GM23338 (cell line): ENCODE measurements at regions not wholly inside any gene's neighbourhood (a gene's known extent, or its start where the extent isn't known, plus 50 kb on each side); places are given as distances from the start of the nearest gene placed in this dataset.

Source experiments
- ATAC-seq: fragments of 200-7000 bp; cut with Tn5 transposase; 3 replicates; pipeline ENCODE4 v1.9.1; 2020
- DNase-seq: peaks from one replicate; pipeline ENCODE4 v3.0.0-alpha.2; 2015; ENCODE audit warnings: low spot score
- H2AFZ ChIP-seq: fragments of 200-600 bp; sonication (generic); 2 replicates; pipeline ENCODE4 v1.8.0; 2016; ENCODE audit warnings: antibody characterized with exemption, mild to moderate bottlenecking, moderate library complexity
- H3F3A ChIP-seq: fragments of 200-600 bp; sonication (generic); replicated peaks from 2 replicates; pipeline ENCODE4 v1.8.0; 2017; ENCODE audit warnings: antibody characterized with exemption, mixed run types, low read depth
- H3K27ac ChIP-seq: fragments of 200-600 bp; sonication (generic); 2 replicates; pipeline ENCODE4 v1.6.1; 2016; ENCODE audit warnings: low read depth
- H3K27me3 ChIP-seq: fragments of 200-600 bp; sonication (generic); 2 replicates; pipeline ENCODE4 v1.8.0; 2016; ENCODE audit warnings: mild to moderate bottlenecking, mixed run types, moderate library complexity; ENCODE audit not compliant: insufficient read depth
- H3K36me3 ChIP-seq: fragments of 200-600 bp; sonication (generic); 2 replicates; pipeline ENCODE4 v1.8.0; 2016; ENCODE audit warnings: mild to moderate bottlenecking; ENCODE audit not compliant: insufficient read depth
- H3K4me1 ChIP-seq: fragments of 200-600 bp; sonication (generic); 2 replicates; pipeline ENCODE4 v1.8.0; 2016; ENCODE audit warnings: mild to moderate bottlenecking, moderate library complexity; ENCODE audit not compliant: insufficient read depth
- H3K4me2 ChIP-seq: fragments of 200-600 bp; sonication (generic); 2 replicates; pipeline ENCODE4 v1.7.1; 2017; ENCODE audit warnings: mixed run types
- H3K4me3 ChIP-seq: fragments of 200-600 bp; sonication (generic); 2 replicates; pipeline ENCODE4 v1.6.1; 2016; ENCODE audit warnings: mixed run types
- H3K79me2 ChIP-seq: fragments of 200-600 bp; sonication (generic); replicated peaks from 2 replicates; pipeline ENCODE4 v1.8.0; 2017; ENCODE audit warnings: mild to moderate bottlenecking; ENCODE audit not compliant: insufficient read depth
- H3K9me2 ChIP-seq: fragments of 200-600 bp; sonication (generic); 2 replicates; pipeline ENCODE4 v1.8.0; 2017; ENCODE audit not compliant: insufficient read depth
- H4K20me1 ChIP-seq: fragments of 200-600 bp; sonication (generic); replicated peaks from 2 replicates; pipeline ENCODE4 v1.8.0; 2017; ENCODE audit warnings: mild to moderate bottlenecking; ENCODE audit not compliant: insufficient read depth
- H3K27ac Mint-ChIP-seq: 2 replicates; pipeline ENCODE4 v1.8.0; 2020; ENCODE audit warnings: inconsistent platforms, mild to moderate bottlenecking, moderate library complexity, mixed read lengths
- H3K27me3 Mint-ChIP-seq: 3 replicates; pipeline ENCODE4 v1.8.0; 2022; ENCODE audit warnings: low read depth, mild to moderate bottlenecking, moderate library complexity, mixed read lengths, inconsistent platforms; ENCODE audit not compliant: insufficient read depth, poor library complexity
- H3K36me3 Mint-ChIP-seq: 3 replicates; pipeline ENCODE4 v1.8.0; 2021; ENCODE audit warnings: low read depth, mild to moderate bottlenecking, inconsistent platforms, moderate library complexity, mixed read lengths
- H3K4me1 Mint-ChIP-seq: 3 replicates; pipeline ENCODE4 v1.8.0; 2020; ENCODE audit warnings: mild to moderate bottlenecking, inconsistent platforms, mixed read lengths
- H3K4me3 Mint-ChIP-seq: 3 replicates; pipeline ENCODE4 v1.8.0; 2021; ENCODE audit warnings: moderate library complexity, mild to moderate bottlenecking, inconsistent platforms, mixed read lengths
- H3K9me3 Mint-ChIP-seq: 3 replicates; pipeline ENCODE4 v1.8.0; 2020; ENCODE audit warnings: moderate library complexity, mild to moderate bottlenecking, inconsistent platforms, mixed read lengths
- EZH2 ChIP-seq: fragments of 200-600 bp; sonication (generic); IDR thresholded peaks from one replicate; pipeline ENCODE4 v1.8.0; 2017; ENCODE audit warnings: antibody characterized with exemption, mild to moderate bottlenecking, low read depth; ENCODE audit not compliant: unreplicated experiment
- NANOG ChIP-seq: IDR thresholded peaks from 2 replicates; pipeline ENCODE4 v1.6.1; 2016; ENCODE audit warnings: antibody characterized with exemption, borderline replicate concordance
- TF ChIP-seq, protein P1 (sequence below): fragments of 250-450 bp; sonication (Bioruptor Pico); IDR thresholded peaks from 2 replicates; pipeline ENCODE4 v1.5.0; 2020; ENCODE audit warnings: mild to moderate bottlenecking, moderate library complexity
- TF ChIP-seq, protein P2 (sequence below), 2 experiments: fragments of 200-600 bp in 1 of 2; sonication (generic) in 1 of 2; conservative IDR thresholded peaks; 2 replicates each; pipeline versions ENCODE4 v1.5.1 to v1.6.1; 2016 to 2017; ENCODE audit warnings: antibody characterized with exemption in 2 of 2, low read depth in 2 of 2, mild to moderate bottlenecking in 2 of 2, moderate library complexity in 1 of 2

DNA sequence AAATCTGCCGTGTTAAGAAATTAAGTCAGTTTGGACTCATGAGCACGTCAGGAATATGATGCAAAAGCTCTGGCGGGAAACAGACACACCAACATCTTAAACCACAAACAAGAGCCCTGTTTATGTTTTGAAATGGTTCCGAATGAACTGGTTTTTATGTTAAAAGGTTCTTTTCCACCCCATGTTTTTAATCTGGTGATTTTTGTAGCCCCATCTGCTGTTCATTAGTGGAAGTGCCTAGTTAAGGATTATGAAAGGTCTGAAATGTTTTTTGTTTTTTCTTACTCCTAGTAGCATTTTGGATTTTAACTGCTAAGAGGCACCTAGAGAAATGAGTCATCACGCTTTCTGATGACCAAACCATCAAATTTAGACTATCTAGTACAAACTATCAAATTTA, 404.1 kb upstream of the MKI67 start:
- Histone ChIP-seq H4K20me1 (no peaks in the 10 kb centered on the region), H3K4me2 (no peak overlapping the region), H3K9me2 (0 out of 2 replicates have a peak, but pooled peaks cover 7% of the 10 kb centered on the region), H3K36me3 (no peaks in the 10 kb centered on the region), H2AFZ (no peak overlapping the region), H3F3A (no peaks in the 10 kb centered on the region), H3K27ac (no peak overlapping the region), H3K27me3 (no peaks in the 10 kb centered on the region), H3K79me2 (no peaks in the 10 kb centered on the region), H3K4me1 (peaks cover 40% of the 10 kb centered on the region), H3K4me3 (no peak overlapping the region)
- DNase-seq: peak; percentile 46
- Mint-ChIP-seq H3K27ac (no peak overlapping the region), H3K36me3 (no peaks in the 10 kb centered on the region; the same call in 2 of the 3 replicates), H3K27me3 (peaks cover 9% of the 10 kb centered on the region), H3K4me1 (peaks cover 48% of the 10 kb centered on the region), H3K9me3 (no peaks in the 10 kb centered on the region; the same call in 2 of the 3 replicates), H3K4me3 (no peak overlapping the region)
- ATAC-seq: no peak
- TF ChIP-seq, protein P1, sequence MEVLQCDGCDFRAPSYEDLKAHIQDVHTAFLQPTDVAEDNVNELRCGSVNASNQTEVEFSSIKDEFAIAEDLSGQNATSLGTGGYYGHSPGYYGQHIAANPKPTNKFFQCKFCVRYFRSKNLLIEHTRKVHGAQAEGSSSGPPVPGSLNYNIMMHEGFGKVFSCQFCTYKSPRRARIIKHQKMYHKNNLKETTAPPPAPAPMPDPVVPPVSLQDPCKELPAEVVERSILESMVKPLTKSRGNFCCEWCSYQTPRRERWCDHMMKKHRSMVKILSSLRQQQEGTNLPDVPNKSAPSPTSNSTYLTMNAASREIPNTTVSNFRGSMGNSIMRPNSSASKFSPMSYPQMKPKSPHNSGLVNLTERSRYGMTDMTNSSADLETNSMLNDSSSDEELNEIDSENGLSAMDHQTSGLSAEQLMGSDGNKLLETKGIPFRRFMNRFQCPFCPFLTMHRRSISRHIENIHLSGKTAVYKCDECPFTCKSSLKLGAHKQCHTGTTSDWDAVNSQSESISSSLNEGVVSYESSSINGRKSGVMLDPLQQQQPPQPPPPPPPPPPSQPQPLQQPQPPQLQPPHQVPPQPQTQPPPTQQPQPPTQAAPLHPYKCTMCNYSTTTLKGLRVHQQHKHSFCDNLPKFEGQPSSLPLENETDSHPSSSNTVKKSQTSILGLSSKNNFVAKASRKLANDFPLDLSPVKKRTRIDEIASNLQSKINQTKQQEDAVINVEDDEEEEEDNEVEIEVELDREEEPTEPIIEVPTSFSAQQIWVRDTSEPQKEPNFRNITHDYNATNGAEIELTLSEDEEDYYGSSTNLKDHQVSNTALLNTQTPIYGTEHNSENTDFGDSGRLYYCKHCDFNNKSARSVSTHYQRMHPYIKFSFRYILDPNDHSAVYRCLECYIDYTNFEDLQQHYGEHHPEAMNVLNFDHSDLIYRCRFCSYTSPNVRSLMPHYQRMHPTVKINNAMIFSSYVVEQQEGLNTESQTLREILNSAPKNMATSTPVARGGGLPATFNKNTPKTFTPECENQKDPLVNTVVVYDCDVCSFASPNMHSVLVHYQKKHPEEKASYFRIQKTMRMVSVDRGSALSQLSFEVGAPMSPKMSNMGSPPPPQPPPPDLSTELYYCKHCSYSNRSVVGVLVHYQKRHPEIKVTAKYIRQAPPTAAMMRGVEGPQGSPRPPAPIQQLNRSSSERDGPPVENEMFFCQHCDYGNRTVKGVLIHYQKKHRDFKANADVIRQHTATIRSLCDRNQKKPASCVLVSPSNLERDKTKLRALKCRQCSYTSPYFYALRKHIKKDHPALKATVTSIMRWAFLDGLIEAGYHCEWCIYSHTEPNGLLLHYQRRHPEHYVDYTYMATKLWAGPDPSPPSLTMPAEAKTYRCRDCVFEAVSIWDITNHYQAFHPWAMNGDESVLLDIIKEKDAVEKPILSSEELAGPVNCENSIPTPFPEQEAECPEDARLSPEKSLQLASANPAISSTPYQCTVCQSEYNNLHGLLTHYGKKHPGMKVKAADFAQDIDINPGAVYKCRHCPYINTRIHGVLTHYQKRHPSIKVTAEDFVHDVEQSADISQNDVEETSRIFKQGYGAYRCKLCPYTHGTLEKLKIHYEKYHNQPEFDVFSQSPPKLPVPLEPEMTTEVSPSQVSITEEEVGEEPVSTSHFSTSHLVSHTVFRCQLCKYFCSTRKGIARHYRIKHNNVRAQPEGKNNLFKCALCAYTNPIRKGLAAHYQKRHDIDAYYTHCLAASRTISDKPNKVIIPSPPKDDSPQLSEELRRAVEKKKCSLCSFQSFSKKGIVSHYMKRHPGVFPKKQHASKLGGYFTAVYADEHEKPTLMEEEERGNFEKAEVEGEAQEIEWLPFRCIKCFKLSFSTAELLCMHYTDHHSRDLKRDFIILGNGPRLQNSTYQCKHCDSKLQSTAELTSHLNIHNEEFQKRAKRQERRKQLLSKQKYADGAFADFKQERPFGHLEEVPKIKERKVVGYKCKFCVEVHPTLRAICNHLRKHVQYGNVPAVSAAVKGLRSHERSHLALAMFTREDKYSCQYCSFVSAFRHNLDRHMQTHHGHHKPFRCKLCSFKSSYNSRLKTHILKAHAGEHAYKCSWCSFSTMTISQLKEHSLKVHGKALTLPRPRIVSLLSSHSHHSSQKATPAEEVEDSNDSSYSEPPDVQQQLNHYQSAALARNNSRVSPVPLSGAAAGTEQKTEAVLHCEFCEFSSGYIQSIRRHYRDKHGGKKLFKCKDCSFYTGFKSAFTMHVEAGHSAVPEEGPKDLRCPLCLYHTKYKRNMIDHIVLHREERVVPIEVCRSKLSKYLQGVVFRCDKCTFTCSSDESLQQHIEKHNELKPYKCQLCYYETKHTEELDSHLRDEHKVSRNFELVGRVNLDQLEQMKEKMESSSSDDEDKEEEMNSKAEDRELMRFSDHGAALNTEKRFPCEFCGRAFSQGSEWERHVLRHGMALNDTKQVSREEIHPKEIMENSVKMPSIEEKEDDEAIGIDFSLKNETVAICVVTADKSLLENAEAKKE (CRISPR knock-in tag): no peak
- TF ChIP-seq EZH2: no peak
- TF ChIP-seq, protein P2, sequence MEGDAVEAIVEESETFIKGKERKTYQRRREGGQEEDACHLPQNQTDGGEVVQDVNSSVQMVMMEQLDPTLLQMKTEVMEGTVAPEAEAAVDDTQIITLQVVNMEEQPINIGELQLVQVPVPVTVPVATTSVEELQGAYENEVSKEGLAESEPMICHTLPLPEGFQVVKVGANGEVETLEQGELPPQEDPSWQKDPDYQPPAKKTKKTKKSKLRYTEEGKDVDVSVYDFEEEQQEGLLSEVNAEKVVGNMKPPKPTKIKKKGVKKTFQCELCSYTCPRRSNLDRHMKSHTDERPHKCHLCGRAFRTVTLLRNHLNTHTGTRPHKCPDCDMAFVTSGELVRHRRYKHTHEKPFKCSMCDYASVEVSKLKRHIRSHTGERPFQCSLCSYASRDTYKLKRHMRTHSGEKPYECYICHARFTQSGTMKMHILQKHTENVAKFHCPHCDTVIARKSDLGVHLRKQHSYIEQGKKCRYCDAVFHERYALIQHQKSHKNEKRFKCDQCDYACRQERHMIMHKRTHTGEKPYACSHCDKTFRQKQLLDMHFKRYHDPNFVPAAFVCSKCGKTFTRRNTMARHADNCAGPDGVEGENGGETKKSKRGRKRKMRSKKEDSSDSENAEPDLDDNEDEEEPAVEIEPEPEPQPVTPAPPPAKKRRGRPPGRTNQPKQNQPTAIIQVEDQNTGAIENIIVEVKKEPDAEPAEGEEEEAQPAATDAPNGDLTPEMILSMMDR (conservative IDR thresholded peaks at IDR 0.05; ENCODE audit: low read depth in 2 of 2): peak; percentile 49 to 76
- no peak for TF ChIP-seq NANOG
